ENCODE measurements at regions not wholly inside any gene's neighbourhood (a gene's known extent, or its start where the extent isn't known, plus 50 kb on each side); places are given as distances from the start of the nearest gene placed in this dataset.
A peak's percentile ranks its signal among the peaks of the same experiment; 100 is the strongest.
"Not testable (repeated sequence)": the region's sequence is repeated elsewhere in the genome, so short reads cannot be mapped to it uniquely, and the experiment has no call there.

DNA sequence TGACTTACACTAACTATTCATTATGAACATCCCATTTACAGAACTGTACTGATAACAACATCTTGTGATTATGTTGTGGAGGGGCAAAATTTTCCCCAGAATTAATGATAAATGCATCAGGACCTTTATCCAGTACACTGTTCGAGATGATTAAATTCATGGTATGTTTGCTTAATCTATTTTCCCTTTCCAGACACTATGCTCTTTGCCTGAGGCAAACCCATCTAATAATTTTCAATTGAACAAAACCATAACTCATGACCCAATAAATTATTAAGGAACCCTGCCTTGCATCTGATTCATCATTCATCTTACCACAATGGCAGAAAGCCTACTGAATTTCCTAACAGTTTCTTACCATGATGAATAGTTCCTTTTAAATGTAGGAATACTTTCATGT, 385.0 kb downstream of the DSEL start:
- peak; percentile 95 for DNase-seq

GRCh38 chr18:67126751-67127150, 389.8 kb downstream of the DSEL start:
- not testable (repeated sequence) for DNase-seq

GRCh38 chr18:67123901-67124300, 392.6 kb downstream of the DSEL start:
- no peak for DNase-seq

DNA sequence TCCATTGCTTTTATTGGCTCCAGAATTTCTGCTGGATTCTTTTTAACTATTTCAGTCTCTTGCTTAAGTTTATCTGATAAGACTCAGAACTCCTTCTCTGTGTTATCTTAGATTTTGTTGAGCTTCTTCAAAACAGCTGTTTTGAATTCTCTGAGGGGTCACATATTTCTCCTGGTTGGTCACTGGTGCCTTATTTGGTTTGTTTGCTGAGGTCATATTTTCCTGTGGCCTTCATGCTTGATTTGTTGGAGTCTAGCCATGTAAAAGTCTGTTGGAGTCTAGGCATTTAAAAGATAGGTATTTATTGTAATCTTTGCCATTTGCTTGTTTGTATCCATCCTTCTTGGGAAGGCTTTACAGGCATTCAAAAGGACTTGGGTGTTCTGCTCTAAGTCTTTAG, 398.7 kb downstream of the DSEL start:
- DNase-seq = no peak

DNA sequence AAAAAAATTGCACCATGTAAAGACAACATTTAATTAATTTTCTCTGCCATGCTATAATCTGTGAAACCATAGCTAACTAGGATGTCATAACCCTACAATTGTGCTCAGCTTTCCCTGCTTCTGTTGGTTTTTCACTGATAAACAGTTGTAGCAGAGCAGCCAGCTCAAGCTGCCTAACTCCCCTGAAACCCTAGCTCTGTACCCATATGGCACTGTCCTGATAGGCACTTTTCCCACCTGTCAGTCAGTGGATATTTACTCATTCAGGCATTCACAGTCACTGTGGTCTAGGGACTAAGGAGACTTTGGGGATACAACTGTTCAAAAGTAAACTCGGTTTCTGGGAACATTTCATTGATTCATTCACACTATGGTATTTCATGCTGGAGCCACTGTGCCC, 407.0 kb downstream of the DSEL start:
- DNase-seq = peak; percentile 58

DNA sequence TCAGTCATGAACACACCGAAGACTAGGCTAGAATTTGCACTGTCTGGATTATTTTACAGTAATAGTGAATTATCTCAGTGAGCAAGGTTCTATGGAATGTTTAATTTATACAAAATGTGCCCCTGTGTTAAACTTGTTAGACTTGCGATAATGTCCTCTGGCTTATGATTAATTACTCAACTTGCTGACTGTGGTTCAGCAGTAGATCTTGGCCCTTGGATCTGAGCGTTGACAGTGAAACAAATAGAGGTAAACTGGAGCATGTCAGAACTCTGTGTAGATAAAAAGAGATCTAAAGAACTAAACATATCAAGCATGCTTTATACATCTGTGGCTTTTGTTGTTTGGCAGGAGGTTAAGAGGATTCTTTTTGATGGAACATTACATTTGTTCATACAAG, 407.6 kb downstream of the DSEL start:
- no peak for DNase-seq

GRCh38 chr18:67104700-67105284, 411.7 kb downstream of the DSEL start:
- DNase-seq = peak; percentile 99

- no peak for DNase-seq
Observed at GRCh38 chr18:67094123-67094522, 422.4 kb downstream of the DSEL start.

GRCh38 chr18:67092141-67092540, 424.4 kb downstream of the DSEL start:
- no peak for DNase-seq

DNA sequence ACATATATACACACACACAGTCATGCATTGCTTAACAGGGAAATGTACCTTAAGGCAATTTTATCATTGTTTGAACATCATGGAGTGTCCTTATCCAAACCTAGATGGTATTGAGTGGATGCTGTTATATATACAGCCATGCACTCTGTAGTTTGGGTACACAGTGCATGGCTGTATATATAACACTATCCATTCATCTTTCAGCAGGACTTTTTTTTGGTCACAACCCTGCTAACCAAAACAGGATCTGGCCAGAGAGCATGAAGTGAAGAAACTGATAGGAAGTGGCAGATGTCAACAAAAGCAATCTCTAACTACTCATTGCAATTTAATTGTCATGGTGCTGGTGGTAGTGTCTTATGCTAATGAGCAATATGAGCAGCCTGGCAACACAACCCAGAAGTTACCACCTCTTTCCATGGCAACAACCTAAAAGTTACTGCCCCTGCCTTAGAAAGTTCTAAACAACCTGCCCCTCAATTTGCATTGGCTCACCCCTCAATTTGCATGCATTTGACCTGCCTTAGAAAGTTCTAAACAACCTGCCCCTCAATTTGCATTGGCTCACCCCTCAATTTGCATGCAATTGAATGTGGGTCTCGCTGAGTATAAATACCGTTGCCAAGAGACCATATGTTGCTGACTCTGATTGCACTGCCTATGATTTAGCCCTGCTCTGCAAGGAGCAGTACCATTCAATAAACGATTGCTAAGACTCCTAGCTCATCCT, 434.9 kb downstream of the DSEL start:
- no peak for DNase-seq

DNA sequence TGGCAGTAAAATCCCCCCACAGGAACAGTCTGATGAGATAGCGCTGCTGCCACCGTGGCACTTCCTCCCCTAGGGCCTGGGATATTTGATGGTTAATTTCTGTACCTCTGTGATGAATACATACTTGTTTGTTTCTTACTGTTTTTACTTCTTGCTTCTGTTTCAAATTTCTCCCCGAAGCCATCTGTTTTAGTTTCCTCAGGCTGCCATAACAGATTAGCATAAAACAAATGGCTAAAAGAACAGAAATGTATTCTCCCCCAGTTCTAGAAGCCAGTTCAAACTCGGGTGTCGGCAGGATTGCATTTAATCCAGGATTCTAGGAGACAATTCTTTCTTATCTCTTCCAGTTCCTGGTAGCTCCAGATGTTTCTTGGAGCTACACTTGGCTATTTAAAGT, 435.9 kb downstream of the DSEL start:
- no peak for DNase-seq

GRCh38 chr18:67074309-67074708, 442.2 kb downstream of the DSEL start:
- DNase-seq = peak; percentile 92

DNA sequence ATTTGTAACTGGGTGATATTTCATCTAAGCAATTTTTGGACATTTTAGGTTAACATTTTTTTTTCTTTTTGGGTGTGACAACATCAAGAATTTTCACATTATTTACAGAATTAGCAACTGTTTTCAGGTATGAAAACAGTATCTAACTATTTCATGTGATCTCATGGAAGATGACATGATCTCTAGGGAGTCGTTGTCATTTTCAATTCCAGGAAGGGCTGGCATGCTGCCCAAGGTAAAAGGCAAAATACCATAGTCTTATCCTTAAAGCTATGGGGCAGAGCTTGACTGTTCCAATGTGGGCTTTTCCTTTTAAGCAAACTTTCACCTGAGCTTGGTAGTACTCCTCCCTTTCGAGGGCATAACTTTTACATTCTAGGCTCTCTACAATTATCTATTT, 443.7 kb downstream of the DSEL start:
- DNase-seq = peak; percentile 57

DNA sequence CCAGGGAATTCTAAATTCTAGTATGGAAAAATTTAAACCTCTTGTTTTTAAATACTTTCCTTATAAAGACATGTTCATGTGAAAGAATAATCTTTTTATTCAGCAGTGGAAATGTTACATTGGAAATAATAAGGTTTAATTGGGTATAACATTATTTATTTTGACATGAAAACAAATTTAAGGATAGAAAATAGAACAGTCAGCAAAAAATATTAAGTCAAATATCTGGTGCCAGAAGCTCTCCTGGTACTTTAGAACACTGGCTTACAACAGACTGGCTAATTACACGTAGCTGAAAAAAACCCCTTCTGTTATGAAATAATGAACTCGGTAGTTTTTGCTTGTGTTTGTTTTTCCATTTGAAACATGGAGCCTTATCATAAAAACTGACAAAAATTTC, 447.9 kb downstream of the DSEL start:
- DNase-seq = no peak

DNA sequence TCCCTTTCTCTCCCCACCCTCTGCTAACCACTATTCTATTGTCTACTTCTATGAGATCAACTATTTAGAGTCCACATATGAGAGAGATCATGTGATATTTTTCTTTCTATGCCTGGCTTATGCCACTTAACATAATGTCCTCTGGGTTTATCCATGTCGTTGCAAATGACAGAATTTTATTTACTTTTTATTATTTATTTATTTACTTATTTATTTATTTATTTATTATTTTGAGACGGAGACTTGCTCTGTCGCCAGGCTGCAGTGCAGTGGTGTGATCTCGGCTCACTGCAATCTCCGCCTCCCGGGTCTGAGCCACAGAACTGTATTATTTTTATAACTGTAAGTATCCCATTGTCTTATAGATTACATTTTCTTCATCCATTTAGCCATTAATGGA, 443.4 kb upstream of the CDH19 start:
- DNase-seq = no peak

DNA sequence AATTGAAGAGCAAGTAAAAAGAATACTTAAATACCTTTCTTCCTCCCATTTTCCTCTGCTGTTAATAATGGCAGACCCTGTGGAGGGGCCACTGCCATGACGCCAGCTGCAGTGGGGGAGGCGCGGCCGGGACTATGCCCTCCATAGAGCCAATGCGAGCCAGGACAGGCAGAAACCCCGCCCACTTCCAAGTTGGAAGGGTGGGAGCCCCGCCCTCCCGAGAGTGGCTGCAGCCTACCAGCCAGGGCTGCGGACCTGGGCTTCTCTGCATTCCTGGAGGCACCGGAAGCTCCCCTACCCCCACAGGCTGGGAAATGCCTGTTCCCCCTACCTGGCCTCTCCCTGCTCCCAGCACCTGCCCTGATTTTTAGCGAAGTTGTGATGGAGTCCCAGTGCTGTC, 439.4 kb upstream of the CDH19 start:
- DNase-seq = no peak

DNA sequence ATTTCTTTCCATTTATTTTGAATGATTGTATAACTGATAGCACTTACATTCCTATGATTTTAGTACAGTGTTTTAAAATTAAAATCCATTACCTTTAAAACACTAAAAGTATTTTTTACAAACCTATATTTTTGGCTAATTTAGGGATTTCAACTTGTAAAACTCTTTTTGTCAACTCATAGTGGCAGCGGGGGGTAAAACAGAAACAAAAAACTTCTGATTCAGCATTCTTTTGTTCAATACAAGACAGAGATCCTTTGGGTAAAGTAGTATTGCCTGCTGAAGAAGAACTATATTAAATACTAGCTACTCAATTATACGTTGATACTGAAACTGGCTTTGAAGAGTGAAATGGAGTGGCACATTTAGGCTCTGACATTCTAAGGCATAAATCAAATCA, 437.4 kb upstream of the CDH19 start:
- no peak for DNase-seq

DNA sequence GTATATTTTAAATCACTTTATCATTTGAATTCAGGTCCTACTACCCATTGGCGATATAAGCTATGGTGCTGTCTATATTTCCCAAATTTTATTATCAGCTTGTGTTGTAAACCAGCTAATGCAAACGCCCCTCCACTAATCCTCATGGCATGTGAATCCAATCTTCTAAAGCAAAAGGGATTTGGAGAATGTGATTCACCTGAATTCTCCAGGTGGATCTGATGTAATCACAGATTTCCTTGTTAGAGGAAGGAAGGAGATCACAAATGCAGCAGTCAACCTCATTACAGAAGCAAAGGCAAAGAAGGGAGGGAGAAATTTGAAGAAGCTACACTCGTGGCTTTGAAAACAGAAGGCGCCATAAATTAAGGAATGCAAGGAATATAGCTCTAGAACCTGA, 431.1 kb upstream of the CDH19 start:
- peak; percentile 15 for DNase-seq

DNA sequence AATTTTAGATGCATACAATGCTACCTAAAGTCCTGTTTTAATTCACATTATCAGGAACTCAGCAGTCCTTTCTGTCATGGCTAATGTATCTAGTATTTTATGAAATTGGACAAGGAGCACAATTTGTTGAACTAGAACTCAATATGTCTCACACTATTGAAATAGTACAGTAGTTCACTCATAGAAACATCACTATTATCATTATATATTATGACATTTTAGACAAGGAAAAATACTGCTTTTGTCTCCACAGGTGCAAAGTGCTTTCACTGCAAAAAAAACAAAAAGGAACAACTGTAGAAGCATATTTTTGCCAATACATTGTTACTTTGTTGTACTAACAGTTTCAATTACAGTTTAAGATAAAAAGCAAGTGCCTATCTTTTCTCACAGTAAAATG, 419.2 kb upstream of the CDH19 start:
- no peak for DNase-seq

DNA sequence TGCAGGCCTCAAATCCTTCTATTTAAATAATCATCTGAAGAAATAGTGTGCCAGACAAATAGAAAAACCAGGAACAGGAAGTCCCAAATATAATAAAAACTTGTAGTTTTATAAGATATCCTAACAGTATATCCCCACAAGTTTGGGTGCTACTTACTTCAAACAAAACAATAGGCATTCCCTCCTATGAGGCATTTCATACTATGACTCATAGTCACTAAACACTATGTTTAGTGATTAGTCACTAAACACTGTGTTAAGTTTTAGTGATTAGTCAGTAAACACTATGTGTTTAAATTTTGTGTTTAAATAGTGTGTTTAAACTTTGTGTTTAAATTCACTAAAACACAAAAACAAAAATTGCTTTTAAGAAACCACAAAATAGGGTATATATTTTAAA, 407.0 kb upstream of the CDH19 start:
- DNase-seq = no peak

- DNase-seq = no peak
Observed at GRCh38 chr18:67007999-67008398, 404.1 kb upstream of the CDH19 start.

DNA sequence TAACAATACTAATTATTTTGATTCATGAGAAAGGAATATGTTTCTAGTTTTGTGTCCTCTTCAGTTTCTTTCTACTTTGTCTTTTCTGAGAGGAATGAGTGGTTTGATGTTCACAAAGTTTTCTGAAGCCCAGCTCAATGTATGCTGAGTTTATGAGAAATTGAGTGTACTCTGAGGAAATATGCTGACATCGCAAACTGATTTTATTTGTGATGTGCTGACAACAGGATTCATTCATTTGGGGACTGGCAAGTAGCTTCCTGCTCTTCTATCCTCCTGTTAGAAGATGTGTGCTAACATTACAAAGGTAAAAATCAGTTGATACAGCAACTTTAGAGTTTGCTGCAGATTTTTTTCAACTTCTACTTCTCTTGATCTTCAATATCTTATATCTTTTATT, 403.2 kb upstream of the CDH19 start:
- no peak for DNase-seq

DNA sequence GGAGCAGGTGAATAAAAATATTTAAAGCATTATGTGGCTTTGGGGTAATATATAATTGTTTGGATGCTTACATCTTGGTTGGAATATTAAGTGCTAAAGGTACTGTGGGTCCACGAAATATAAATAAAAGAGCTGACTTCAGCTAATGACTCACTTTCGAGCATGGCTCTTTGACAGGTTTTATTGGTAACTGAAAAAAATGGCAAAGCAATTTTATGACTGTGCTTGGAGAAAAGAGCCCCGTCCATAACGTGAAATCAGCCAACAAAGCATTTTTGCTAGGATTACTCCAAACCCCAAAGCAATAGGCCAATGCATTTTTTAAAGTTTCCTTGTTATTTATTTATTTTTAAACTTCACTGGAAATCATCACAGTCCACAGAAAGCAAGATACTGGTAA, 397.2 kb upstream of the CDH19 start:
- DNase-seq = no peak

- no peak for DNase-seq
Observed at GRCh38 chr18:66999003-66999402, 395.1 kb upstream of the CDH19 start.

GRCh38 chr18:66995270-66995669, 391.4 kb upstream of the CDH19 start:
- no peak for DNase-seq
